Spleen (tissue), 7 donors: ENCODE measurements at regions not wholly inside any gene's neighbourhood (a gene's known extent, or its start where the extent isn't known, plus 50 kb on each side); places are given as distances from the start of the nearest gene placed in this dataset.

Experiments used
- CTCF ChIP-seq, 11 experiments: fragments of 200-600 bp in 7 of 11; fragments of 450-650 bp in 4 of 11; sonication (generic) in 4 of 11; IDR thresholded peaks in 8 of 11; conservative IDR thresholded peaks in 3 of 11; 1 replicate in 7 of 11; 2 replicates in 4 of 11; pipeline versions ENCODE4 v1.4.0 to v1.8.0; 2016 to 2021; ENCODE audit warnings: antibody characterized with exemption in 11 of 11, inconsistent platforms in 4 of 11, mild to moderate bottlenecking in 1 of 11
- POLR2A ChIP-seq, 3 donors: fragments of 450-650 bp; IDR thresholded peaks; one replicate each; pipeline ENCODE4 v1.5.1; 2017; ENCODE audit warnings: antibody characterized with exemption in 3 of 3, mild to moderate bottlenecking in 1 of 3
- donor health status: DM: no; HTN: no; CAD: no; lungs with moderate emphysema.
- donor health status: DM: no; HTN: no; CAD: no.
- donor health status: DM: no; HTN: no; CAD: no.

GRCh38 chr2:222794585-222795449 lies 66.0 kb upstream of the ACSL3 start:
- TF ChIP-seq POLR2A (IDR thresholded peaks at IDR 0.05) (no peak), CTCF (IDR thresholded peaks at IDR 0.05 in 8 of 11, conservative IDR thresholded peaks at IDR 0.05 in 3 of 11) (no peak)
